HCT116 (cell line): ENCODE measurements at regions not wholly inside any gene's neighbourhood (a gene's known extent, or its start where the extent isn't known, plus 50 kb on each side); places are given as distances from the start of the nearest gene placed in this dataset.

Experiments
- CBX3 ChIP-seq: IDR thresholded peaks from 2 replicates; pipeline ENCODE4 v1.6.1; 2012; ENCODE audit warnings: low read depth
- EGR1 ChIP-seq: IDR thresholded peaks from 2 replicates; pipeline ENCODE4 v1.6.1; 2012; ENCODE audit warnings: low read depth
- EZH2phosphoT487 ChIP-seq: fragments of 200-600 bp; IDR thresholded peaks from 2 replicates; pipeline ENCODE4 v1.6.1; 2018; ENCODE audit warnings: antibody characterized with exemption, borderline replicate concordance
- MAX ChIP-seq: IDR thresholded peaks from 2 replicates; pipeline ENCODE4 v1.6.1; 2012
- POLR2A ChIP-seq: IDR thresholded peaks from 2 replicates; pipeline ENCODE4 v1.7.0; 2011; ENCODE audit warnings: borderline replicate concordance; ENCODE audit not compliant: insufficient read depth, insufficient read length; ENCODE audit errors: extremely low read depth
- POLR2AphosphoS5 ChIP-seq: IDR thresholded peaks from 2 replicates; pipeline ENCODE4 v1.6.1; 2011; ENCODE audit warnings: mild to moderate bottlenecking, low read depth, low read length, moderate library complexity
- REST ChIP-seq: IDR thresholded peaks from 2 replicates; pipeline ENCODE4 v1.6.1; 2012; ENCODE audit warnings: low read depth
- SP1 ChIP-seq: IDR thresholded peaks from 2 replicates; pipeline ENCODE4 v1.6.1; 2012; ENCODE audit warnings: low read depth
- TCF7L2 ChIP-seq: IDR thresholded peaks from 2 replicates; pipeline ENCODE4 v1.7.0; 2011; ENCODE audit warnings: borderline replicate concordance, inconsistent platforms; ENCODE audit not compliant: insufficient read depth, insufficient read length; ENCODE audit errors: extremely low read depth
- YY1 ChIP-seq: IDR thresholded peaks from 2 replicates; pipeline ENCODE4 v1.6.1; 2011; ENCODE audit warnings: low read length, low read depth, moderate library complexity, mild to moderate bottlenecking; ENCODE audit not compliant: insufficient replicate concordance; ENCODE audit errors: extremely low read depth
- ZNF274 ChIP-seq: fragments of 200-500 bp; sonication (Bioruptor generic); IDR thresholded peaks from 2 replicates; pipeline ENCODE4 v1.6.1; 2014; ENCODE audit warnings: mild to moderate bottlenecking, low read depth, low read length, inconsistent platforms
- TF ChIP-seq, protein P1 (sequence below), 3 experiments: fragments of 200-600 bp in 1 of 3; sonication (generic) in 1 of 3; IDR thresholded peaks in 2 of 3; conservative IDR thresholded peaks in 1 of 3; 2 replicates each; pipeline ENCODE4 v1.5.1; 2012 to 2017; ENCODE audit warnings: low read depth in 2 of 3, low read length in 2 of 3, antibody characterized with exemption in 1 of 3, borderline replicate concordance in 1 of 3, control low read depth in 1 of 3, mild to moderate bottlenecking in 1 of 3, mixed read lengths in 1 of 3, mixed run types in 1 of 3, moderate library complexity in 1 of 3; ENCODE audit not compliant: insufficient read depth in 1 of 3
- TF ChIP-seq, protein P2 (sequence below): IDR thresholded peaks from 2 replicates; pipeline ENCODE4 v1.6.1; 2011; ENCODE audit warnings: mild to moderate bottlenecking, low read length, moderate library complexity; ENCODE audit not compliant: insufficient replicate concordance; ENCODE audit errors: extremely low read depth

GRCh38 chr15:31977812-31978661, 52.3 kb upstream of the CHRNA7 start:
- TF ChIP-seq, protein P1, sequence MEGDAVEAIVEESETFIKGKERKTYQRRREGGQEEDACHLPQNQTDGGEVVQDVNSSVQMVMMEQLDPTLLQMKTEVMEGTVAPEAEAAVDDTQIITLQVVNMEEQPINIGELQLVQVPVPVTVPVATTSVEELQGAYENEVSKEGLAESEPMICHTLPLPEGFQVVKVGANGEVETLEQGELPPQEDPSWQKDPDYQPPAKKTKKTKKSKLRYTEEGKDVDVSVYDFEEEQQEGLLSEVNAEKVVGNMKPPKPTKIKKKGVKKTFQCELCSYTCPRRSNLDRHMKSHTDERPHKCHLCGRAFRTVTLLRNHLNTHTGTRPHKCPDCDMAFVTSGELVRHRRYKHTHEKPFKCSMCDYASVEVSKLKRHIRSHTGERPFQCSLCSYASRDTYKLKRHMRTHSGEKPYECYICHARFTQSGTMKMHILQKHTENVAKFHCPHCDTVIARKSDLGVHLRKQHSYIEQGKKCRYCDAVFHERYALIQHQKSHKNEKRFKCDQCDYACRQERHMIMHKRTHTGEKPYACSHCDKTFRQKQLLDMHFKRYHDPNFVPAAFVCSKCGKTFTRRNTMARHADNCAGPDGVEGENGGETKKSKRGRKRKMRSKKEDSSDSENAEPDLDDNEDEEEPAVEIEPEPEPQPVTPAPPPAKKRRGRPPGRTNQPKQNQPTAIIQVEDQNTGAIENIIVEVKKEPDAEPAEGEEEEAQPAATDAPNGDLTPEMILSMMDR (IDR thresholded peaks at IDR 0.05 in 2 of 3, conservative IDR thresholded peaks at IDR 0.05 in 1 of 3; ENCODE audit: borderline replicate concordance in 1 of 3, insufficient read depth in 1 of 3, low read depth in 2 of 3, low read length in 2 of 3): peak; percentile 68 to 92 (median 88)
- TF ChIP-seq EZH2phosphoT487: no peak
- no peak for TF ChIP-seq EGR1
- no peak for TF ChIP-seq POLR2A
- TF ChIP-seq CBX3: no peak
- TF ChIP-seq MAX: no peak
- TF ChIP-seq SP1: no peak
- TF ChIP-seq TCF7L2: no peak
- TF ChIP-seq, protein P2, sequence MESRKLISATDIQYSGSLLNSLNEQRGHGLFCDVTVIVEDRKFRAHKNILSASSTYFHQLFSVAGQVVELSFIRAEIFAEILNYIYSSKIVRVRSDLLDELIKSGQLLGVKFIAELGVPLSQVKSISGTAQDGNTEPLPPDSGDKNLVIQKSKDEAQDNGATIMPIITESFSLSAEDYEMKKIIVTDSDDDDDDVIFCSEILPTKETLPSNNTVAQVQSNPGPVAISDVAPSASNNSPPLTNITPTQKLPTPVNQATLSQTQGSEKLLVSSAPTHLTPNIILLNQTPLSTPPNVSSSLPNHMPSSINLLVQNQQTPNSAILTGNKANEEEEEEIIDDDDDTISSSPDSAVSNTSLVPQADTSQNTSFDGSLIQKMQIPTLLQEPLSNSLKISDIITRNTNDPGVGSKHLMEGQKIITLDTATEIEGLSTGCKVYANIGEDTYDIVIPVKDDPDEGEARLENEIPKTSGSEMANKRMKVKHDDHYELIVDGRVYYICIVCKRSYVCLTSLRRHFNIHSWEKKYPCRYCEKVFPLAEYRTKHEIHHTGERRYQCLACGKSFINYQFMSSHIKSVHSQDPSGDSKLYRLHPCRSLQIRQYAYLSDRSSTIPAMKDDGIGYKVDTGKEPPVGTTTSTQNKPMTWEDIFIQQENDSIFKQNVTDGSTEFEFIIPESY: no peak
- TF ChIP-seq POLR2AphosphoS5: no peak
- no peak for TF ChIP-seq REST
- no peak for TF ChIP-seq YY1
- no peak for TF ChIP-seq ZNF274
